Ovary (tissue), 7 donors: ENCODE measurements at regions not wholly inside any gene's neighbourhood (a gene's known extent, or its start where the extent isn't known, plus 50 kb on each side); places are given as distances from the start of the nearest gene placed in this dataset.

Experiments
- DNase-seq, 5 donors: peaks; one replicate each; pipeline ENCODE4 v3.0.0-alpha.2; 2019 to 2020
- H3K27ac ChIP-seq, 2 donors: fragments of 200-600 bp; one replicate each; pipeline versions ENCODE4 v1.5.1 to v1.8.0; 2019 to 2022
- H3K27me3 ChIP-seq: fragments of 200-600 bp; one replicate; pipeline ENCODE4 v1.8.0; 2022
- H3K36me3 ChIP-seq: fragments of 200-600 bp; sonication (generic); one replicate; pipeline ENCODE4 v1.5.1; 2019
- H3K4me1 ChIP-seq: one replicate; pipeline ENCODE4 v1.8.1; 2013; ENCODE audit warnings: mild to moderate bottlenecking, moderate library complexity; ENCODE audit not compliant: insufficient read depth
- H3K4me3 ChIP-seq: fragments of 200-600 bp; sonication (generic); one replicate; pipeline ENCODE4 v1.5.1; 2017
- H3K9me3 ChIP-seq, 2 donors: fragments of 200-600 bp in 1 of 2; sonication (generic) in 1 of 2; one replicate each; pipeline versions ENCODE4 v1.5.1 to v1.8.1; 2013 to 2019; ENCODE audit warnings: mild to moderate bottlenecking in 1 of 2, moderate library complexity in 1 of 2
- EP300 ChIP-seq: sonication (generic); formaldehyde crosslinking; IDR thresholded peaks from one replicate; pipeline ENCODE4 v1.6.1; 2017; ENCODE audit warnings: antibody characterized with exemption
- POLR2A ChIP-seq: fragments of 450-650 bp; IDR thresholded peaks from one replicate; pipeline ENCODE4 v1.6.1; 2017; ENCODE audit warnings: antibody characterized with exemption, mild to moderate bottlenecking, moderate library complexity
- WGBS, 3 donors: extraction: QIAGEN DNeasy Blood & Tissue Kit in 1 of 3; methylation state at CpG; one replicate each; pipeline versions ENCODE4 v1.1.5 to v1.1.7; 2013 to 2017; 5-methylcytosine and 5-hydroxymethylcytosine counted together
- intact Hi-C, 4 donors: fragments of 100-400 bp; cut with DNase I; formaldehyde crosslinking; loops; one replicate each; pipeline versions ENCODE4 v1.11.0 to v1.15.1; 2022 to 2023
- TF ChIP-seq, protein P1 (sequence below), 3 donors: fragments of 450-650 bp in 2 of 3; fragments of 200-600 bp in 1 of 3; IDR thresholded peaks; one replicate each; pipeline versions ENCODE4 v1.5.1 to v1.8.0; 2016 to 2022; ENCODE audit warnings: antibody characterized with exemption in 3 of 3, mild to moderate bottlenecking in 1 of 3
- donor health status: DM: no; HTN: no; CAD: no; lungs with moderate emphysema.
- donor health status: DM: no; HTN: no; CAD: no.
- donor health status: Bipolar disorder and iron deficiency.
- donor health status: DM: no; HTN: no; CAD: no.
- donor health status: DM: yes; HTN: yes; CAD: no.

DNA sequence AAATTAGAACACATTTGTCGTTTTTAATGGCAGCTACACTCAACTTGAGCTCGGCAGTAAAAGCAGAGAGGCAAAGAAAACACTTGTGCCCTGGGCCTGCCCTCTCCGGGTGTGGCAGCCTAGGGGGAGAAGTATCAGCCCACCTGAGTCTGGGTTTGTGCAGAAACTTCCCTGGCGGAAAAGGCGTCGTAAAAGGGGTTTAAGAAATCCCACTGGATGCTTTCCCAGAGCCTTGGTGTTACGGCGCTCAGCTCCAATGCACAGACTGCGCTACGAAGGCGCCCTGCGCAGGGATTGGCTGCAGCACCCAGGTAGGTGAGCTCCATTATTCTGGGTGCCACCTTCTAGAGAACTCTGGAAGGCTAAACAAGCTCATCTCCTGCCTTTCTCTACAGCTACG is 461.5 kb upstream of the NR2F2 start:
- 86 to 88% (median 87%) methylated on average over 13 of the region's 13 CpGs for WGBS, 3 donors
- peaks cover 8% of the 10 kb centered on the region for H3K4me1 ChIP-seq
- H3K36me3 ChIP-seq = no peaks in the 10 kb centered on the region
- no peak overlapping the region for H3K4me3 ChIP-seq
- no peak overlapping the region for H3K27ac ChIP-seq
- no peaks in the 10 kb centered on the region for H3K27me3 ChIP-seq
- TF ChIP-seq, protein P1, sequence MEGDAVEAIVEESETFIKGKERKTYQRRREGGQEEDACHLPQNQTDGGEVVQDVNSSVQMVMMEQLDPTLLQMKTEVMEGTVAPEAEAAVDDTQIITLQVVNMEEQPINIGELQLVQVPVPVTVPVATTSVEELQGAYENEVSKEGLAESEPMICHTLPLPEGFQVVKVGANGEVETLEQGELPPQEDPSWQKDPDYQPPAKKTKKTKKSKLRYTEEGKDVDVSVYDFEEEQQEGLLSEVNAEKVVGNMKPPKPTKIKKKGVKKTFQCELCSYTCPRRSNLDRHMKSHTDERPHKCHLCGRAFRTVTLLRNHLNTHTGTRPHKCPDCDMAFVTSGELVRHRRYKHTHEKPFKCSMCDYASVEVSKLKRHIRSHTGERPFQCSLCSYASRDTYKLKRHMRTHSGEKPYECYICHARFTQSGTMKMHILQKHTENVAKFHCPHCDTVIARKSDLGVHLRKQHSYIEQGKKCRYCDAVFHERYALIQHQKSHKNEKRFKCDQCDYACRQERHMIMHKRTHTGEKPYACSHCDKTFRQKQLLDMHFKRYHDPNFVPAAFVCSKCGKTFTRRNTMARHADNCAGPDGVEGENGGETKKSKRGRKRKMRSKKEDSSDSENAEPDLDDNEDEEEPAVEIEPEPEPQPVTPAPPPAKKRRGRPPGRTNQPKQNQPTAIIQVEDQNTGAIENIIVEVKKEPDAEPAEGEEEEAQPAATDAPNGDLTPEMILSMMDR (IDR thresholded peaks at IDR 0.05) = no peak
- TF ChIP-seq EP300 (no peak), POLR2A (no peak)
- no peaks in the 10 kb centered on the region for H3K9me3 ChIP-seq
- intact Hi-C loops = no loop called here
- no peak for DNase-seq

DNA sequence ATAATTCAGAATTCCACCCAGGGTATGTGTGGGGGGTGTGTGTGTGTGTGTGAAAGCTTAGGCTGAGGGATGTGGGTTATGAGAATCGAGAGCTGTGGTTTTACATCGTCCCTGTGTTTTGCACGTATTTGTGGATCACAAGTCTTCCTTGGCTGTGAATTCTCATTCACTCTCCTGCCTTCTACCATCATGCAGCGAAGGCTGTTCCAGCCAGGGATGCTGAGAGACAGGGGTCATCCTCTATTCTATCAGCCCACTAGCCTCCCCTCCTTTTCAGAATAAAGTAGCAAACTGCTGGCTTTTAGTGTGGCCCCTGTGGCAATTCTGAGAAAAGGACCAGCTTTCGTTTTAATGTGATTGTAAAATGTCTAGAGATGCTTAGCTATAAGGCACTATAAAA is 460.6 kb upstream of the NR2F2 start:
- 17 to 36% (median 30%) methylated on average over 5 of the region's 5 CpGs for WGBS, 3 donors
- Histone ChIP-seq H3K4me1 (peaks cover 6% of the 10 kb centered on the region), H3K27me3 (no peaks in the 10 kb centered on the region), H3K4me3 (no peak overlapping the region), H3K9me3 (no peaks in the 10 kb centered on the region), H3K36me3 (no peaks in the 10 kb centered on the region), H3K27ac (peak overlapping the region in 1 of 2 donors; percentile 30)
- DNase-seq = no peak
- TF ChIP-seq EP300 = no peak
- intact Hi-C loops = loop anchor here in 3 of 4 donors (10.0 kb wide), 4 partner anchors 395 to 475 kb away; partner anchors contain the start of gene NR2F2 (in 1 of the 3)

- Histone ChIP-seq H3K9me3 (no peaks in the 10 kb centered on the region), H3K4me3 (no peak overlapping the region), H3K36me3 (no peaks in the 10 kb centered on the region), H3K27ac (no peak overlapping the region), H3K4me1 (peaks cover 8% of the 10 kb centered on the region), H3K27me3 (no peaks in the 10 kb centered on the region)
- no peak for DNase-seq
- intact Hi-C loops = loop anchor here in 3 of 4 donors (10.0 kb wide), 4 partner anchors 398 to 472 kb away; partner anchors contain the start of gene NR2F2 (in 1 of the 3)
- TF ChIP-seq EP300 = no peak
- no peak for TF ChIP-seq POLR2A
- TF ChIP-seq, protein P1 (IDR thresholded peaks at IDR 0.05) = no peak
- WGBS, 3 donors = 60 to 82% (median 74%) methylated on average over 3 of the region's 3 CpGs
Measured at GRCh38 chr15:95872366-95872771, 458.1 kb upstream of the NR2F2 start.

DNA sequence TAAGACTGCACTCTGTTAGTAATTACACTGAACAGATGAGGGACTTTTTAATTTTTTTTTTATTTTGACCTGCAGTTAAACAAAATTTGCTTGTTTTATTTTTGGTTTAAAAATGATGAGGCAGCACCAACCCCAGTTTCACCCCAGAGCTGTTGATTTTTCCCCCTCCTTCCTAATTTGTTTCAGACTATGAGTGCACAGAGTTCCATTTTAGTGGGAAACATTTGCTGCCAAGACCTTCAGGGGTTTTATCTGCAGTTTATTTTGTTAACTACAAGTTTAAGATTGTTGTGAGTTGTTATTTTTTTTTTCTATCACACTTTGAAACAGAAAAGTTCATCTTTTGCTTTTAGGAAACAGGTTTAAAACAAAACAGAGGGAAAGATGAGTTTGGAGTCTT is 455.9 kb upstream of the NR2F2 start:
- peak overlapping the region in 1 of 2 donors; percentile 72 for H3K27ac ChIP-seq
- TF ChIP-seq POLR2A (no peak), EP300 (no peak)
- TF ChIP-seq, protein P1 (IDR thresholded peaks at IDR 0.05) = no peak
- peak in 1 of 5 donors; percentile 26 for DNase-seq
- H3K36me3 ChIP-seq = no peaks in the 10 kb centered on the region
- H3K27me3 ChIP-seq = no peaks in the 10 kb centered on the region
- H3K4me3 ChIP-seq = peak overlapping the region; percentile 2
- peaks cover 5% of the 10 kb centered on the region for H3K4me1 ChIP-seq
- H3K9me3 ChIP-seq = no peaks in the 10 kb centered on the region
- intact Hi-C loops = loop anchor here in 3 of 4 donors (10.0 kb wide), 4 partner anchors 400 to 470 kb away; partner anchors contain the start of gene NR2F2 (in 1 of the 3)

- peak overlapping the region in 1 of 2 donors; percentile 72 for H3K27ac ChIP-seq
- H3K4me1 ChIP-seq = peaks cover 10% of the 10 kb centered on the region
- peak overlapping the region; percentile 2 for H3K4me3 ChIP-seq
- intact Hi-C loops = loop anchor here in 3 of 4 donors (10.0 kb wide), 4 partner anchors 400 to 470 kb away; partner anchors contain the start of gene NR2F2 (in 1 of the 3)
- no peaks in the 10 kb centered on the region for H3K27me3 ChIP-seq
- 5 to 15% (median 7%) methylated on average over 7 of the region's 7 CpGs for WGBS, 3 donors
- peak in 4 of 5 donors; percentile 36 to 65 (median 50) for DNase-seq
- TF ChIP-seq, protein P1 (IDR thresholded peaks at IDR 0.05) = peak in 1 of 3 donors; percentile 32
- no peak for TF ChIP-seq EP300
- no peaks in the 10 kb centered on the region for H3K36me3 ChIP-seq
- no peaks in the 10 kb centered on the region for H3K9me3 ChIP-seq
Measured at GRCh38 chr15:95875121-95875643, 455.3 kb upstream of the NR2F2 start.
